NCI-H2171 (cell line): ENCODE measurements at regions not wholly inside any gene's neighbourhood (a gene's known extent, or its start where the extent isn't known, plus 50 kb on each side); places are given as distances from the start of the nearest gene placed in this dataset.
"Not testable (repeated sequence)": the region's sequence is repeated elsewhere in the genome, so short reads cannot be mapped to it uniquely, and the experiment has no call there.

Experiments
- DNase-seq: peaks from one replicate; lab custom pipeline; 2025; lab: John Stamatoyannopoulos, UW

DNA sequence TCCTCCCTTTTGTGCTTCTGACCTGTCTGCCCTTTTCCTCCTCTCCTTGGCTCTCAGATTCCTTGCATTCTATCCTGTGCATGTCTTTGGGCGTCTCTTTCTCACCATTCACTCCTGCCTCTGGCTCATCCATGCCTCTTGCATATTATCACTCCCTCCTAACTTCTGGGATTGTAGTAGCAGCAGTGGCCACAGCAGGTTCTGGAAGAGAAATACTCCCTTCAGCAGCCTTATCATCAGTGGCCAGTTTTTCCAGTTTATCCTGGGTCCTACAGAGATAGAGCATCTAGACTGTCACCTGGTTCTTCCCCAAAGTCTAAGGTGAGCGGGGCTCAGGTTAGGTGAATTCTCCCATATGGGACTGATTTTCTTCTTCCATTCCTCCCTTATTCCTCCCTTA, 354.0 kb upstream of the CCL2 start:
- DNase-seq, result no peak

DNA sequence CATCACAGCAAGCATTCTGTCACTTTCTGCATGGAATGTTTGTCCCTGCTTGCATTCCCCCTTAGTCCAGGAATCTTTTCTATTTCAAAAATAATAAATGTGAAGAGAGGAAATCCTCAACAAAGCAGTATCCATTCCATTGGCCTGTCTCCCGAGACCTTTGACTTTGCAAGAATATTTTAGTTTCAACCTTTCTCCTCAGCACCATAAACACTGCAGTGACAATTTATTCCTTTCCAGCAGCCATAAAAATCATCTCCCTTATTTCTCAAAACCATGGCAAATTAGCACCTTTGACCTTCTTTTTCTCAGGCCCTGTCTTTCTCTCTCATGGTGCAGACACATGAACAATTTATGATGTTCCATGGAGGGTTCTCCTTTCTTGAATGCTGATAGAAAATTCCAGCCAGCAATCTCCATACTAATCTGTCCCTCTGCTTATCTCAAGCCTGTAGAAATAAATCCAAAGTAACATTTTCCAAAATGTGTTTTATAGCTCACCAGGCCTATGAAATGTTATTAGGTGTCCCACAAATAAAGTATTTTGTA, 352.1 kb upstream of the CCL2 start:
- no peak for DNase-seq

DNA sequence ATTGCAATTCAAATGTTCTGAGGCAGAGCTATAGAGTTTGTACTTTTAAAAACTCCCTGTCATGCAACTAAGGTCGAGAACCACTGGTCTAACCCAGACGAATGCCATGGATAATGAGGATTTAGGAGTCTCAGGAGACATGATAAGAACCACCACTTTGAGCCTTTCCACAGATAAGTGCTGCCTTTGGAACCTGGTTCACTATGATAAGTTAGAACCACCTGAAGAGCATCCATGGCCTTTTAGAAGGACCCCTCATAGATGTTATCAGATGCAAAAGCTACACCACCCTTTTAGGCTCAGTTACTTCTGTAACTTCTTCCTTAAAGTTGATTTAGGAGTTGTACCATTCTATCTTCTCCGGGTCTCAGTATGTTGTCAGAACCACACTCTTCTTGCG, 350.6 kb upstream of the CCL2 start:
- no peak for DNase-seq

DNA sequence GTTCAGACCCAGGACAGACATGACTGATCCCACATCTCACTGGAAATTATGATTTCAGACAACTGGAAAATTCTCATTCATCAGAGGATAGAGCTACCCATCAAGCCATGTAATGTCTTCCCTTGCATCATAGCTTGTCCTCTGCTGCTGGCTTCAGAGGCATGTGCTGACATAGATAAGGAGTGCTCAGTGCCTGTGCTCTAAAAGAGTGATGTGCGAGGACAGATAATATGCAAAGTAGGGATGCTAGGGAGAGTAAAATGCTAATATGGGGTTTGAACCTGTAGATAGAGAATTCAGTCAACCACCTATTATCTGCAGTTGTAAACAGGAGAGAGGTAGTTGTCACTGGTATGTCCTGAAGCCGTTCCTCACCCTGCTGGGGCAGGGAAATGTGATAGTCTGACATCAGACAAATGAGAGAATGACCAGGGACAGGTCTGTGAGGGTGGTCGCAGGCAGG, 349.7 kb upstream of the CCL2 start:
- DNase-seq, result no peak

DNA sequence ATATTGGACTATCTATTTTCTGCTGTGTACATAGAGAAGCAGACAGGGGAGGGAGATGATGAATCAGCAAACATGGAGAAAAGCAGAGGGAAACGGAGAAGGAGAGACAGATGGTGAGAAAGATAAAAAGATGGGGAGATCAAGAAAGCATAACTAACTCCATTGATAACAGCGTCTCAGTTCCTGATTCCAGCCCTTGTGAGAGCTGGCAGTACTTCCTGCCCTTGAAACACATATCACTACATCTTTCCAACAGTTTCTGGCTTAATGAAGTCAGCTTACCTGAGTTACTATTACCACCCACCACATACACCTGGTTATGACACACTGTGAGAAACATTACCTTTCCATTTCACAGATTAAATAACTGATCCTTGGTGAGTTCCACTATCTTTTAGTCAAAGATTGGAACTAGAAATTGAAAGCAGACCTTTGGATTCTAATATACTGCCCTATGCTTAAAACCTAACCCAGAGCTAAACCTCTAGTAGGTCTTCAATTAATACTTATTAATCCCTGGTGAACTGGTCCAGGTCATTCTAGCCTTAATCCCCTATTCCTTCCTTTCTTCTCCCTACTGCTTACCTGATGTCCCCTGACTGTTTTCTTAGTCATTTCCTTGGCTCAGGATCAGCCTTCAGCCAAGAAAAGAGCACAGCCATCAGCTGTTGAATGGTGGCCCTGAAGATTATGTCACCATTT, 346.6 kb upstream of the CCL2 start:
- DNase-seq, result no peak

DNA sequence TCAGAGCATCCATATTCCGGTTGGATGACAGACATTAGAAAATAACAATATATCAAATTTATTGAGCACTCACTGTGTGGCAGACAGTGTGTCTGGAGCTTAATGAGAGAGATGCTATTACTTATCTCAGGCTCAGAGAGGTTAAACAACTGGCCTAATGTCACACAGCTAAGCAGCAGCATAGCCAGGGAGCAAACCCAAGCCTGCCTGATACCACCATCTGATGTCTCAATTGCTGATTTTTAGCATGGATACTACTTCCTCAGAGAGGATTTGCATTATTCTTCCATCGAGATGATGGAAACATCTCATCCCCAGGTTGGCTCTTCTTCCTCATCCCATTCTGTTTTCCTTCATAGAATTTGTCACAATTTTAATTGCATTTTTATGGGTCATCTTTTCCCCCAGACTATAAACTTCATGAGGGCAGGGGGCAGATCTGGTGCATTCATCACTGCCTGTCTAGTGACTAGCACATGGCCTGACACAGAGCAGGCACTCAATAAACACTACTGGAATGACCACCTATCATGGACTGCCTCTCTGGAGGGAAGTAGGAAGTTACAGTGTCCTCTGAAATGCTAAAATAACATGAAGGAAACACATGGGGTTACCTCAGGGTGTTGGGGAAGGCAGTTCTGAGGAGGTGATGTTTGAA, 344.8 kb upstream of the CCL2 start:
- no peak for DNase-seq

DNA sequence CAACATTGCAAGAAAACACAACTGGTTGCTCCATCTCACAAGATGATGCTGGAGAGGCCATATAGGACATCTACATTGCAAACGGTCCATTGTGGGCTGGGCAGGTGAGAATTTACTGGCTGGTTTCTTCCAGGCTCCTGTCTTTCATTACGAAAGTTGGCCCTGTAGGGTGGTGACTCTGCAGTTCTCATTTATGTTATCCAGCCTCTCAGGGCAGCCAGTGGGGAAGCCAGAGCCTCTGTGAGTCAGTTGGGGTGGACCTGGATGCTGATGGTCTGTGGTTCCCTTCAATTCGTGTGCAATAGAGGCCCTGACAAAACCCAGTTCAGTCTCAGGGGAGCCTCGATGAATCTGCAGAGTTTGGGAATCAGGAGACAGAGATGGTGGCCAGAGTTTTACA, 341.0 kb upstream of the CCL2 start:
- DNase-seq, result no peak

DNA sequence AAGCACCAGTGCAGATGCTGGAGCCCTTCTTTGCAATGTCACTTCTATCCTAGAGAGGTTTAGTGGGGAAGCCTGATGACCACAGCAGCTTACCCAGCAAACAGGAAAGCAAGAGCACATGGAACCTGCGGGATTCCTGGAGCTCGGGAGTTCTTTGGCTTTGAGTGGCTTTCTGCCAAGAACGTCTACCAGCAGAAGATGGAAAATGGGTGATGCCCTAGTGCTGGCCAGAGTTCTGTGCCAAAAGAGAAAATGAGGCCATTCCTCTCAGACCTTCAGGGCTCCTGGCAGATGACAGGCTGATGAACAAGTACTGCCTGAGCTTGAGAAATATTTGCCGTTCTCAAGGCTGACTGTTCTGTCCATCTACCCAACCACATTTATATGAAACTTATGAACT, 332.1 kb upstream of the CCL2 start:
- DNase-seq, result no peak

DNA sequence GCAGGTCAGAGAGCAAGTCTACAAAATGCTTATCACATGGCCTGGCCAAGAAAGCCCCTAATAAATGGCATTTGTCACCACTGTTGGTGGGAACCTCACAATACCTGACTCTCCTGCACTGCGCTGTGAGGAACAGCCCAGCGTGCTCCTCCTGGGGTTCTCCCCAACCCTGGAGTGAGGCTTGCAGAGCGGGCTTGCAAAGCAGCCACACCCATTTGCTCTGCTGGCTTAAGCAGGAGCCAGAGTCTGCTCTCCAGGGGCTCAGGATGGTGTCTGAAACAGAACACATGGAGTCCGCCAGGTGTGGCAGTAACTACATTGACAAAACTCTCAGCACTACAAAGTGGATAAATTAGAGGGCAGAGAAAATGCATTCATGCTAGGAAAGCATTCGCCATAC, 331.0 kb upstream of the CCL2 start:
- DNase-seq, result no peak

DNA sequence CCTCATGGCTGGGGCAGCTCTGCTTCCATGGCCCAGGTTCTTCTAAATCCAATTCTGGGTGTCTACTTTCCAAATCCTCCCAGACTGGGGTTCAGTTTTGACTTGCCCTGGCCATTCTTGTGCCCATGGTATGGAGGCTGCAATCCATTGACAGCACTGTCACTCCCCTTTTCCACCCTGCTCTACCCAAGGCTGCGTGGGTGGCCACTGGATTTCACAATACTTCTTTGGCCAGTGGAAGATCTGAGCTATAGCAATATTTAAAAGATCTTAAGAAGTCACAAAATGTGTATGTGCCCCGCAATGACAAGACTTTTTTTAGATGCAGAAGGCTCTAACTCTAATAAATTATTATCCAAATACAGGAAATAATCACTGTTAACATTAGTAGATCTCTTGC, 329.4 kb upstream of the CCL2 start:
- DNase-seq, result no peak

DNA sequence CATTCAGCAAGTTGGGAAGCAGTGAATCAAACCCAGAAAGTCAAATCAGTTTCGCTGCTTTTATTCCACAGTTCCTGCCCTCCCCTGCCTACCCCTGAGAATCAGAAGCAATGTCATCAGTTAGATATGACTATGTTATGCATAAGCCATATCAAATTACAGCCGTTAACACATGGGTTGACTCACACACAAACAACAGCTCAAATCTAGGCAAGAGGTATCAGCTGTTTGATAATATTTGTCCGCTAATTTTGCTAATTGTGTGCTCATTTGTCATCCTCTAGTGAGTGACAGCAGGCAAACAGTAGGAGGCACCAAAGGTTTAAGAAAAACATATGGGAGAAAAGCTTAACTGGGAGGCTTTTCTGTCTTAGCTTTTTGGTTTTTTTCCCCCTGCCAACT, 327.4 kb upstream of the CCL2 start:
- peak; percentile 43 for DNase-seq

DNA sequence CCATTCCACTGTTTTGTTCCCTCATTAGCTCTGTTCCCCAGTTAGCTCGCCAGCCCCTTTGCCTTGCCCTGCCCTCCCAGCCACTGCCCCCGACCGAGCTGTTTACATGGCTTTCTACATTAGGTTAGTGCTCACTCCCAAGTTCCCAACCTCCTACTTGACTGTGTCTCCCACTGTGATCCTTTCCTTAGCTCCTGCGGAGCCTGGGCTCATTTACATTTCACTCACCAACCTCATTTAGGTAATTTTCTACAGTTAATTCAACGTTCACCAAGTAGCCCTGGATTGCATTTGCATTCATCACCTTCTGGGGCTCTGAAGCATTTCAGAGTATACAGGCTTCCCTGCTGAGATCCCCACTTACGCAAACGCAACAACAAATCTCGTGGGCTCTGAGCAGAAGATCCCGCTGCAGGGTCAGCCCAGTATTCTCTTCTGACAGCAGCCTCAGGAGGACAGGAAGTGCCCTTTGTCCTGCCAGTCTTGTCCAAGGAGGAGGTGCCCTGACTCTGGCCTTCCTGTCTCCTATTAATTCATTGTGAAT, 325.8 kb upstream of the CCL2 start:
- no peak for DNase-seq

DNA sequence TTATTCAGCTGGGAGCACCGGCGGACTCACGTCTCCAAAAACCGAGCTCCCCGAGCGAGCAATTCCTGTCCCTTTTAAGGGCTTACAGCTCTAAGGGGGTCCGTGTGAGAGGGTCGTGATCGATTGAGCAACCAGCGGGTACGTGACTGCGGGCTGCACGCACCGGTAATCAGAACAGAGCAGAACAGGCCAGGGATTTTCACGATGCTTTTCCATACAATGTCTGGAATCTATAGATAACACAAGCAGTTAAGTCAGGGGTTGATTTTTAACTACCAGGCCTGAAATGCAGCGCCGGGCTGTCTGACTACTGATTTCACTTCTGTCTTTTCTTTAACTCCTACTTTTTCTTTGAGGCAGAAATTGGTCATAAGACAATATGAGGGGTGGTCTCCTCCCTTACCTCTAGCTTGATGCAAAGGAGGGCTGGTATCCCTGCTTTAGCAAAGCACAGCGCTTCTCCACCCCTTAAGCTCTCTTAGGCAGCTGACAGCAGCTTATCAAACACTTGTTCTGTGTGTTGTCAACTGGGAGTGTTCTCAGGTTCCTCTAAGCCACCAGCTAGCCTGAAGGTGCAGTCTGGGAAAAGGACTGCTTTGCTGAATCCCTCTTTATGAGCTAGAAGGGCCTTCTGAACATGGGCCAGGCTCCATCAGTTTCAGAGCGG, 323.8 kb upstream of the CCL2 start:
- DNase-seq, result not testable (repeated sequence)

DNA sequence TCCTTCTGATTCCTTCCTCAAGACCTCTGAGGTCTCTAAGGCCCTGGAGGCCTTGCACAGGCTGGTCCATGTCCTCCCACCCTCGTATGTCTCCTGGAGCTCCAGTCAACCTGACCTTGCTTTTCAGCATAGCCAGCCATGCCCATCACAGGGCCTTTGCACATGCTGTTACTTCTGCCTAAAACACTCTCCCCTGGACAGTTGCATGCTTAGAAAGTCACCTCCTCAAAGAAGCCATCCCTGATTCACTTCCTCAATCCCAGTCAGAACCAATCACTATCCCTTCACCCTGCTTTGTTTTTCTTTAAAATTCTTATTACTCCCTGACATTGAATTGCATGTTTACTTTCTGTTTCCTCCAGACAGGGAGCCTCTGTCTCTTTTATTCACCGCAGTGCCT, 322.1 kb upstream of the CCL2 start:
- DNase-seq, result no peak

DNA sequence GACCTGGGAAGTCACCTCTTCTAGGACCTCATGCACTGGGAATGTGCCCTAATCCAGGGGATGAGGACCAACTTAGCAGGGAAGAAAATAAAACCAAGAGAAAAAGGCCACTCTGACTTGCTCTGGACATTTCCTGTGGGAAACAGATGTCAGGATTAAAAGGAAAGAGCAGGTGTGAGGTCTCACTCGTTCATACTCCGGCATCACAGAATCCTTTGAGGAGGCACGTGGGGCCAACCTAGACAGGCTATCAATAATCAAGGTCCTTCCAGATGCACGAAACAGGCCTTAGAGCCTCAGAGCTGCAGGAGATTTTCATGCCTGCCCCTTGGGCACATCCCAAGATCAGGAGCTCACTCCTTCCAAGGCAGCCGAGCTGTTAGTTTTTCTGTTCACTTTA, 321.5 kb upstream of the CCL2 start:
- DNase-seq, result no peak

DNA sequence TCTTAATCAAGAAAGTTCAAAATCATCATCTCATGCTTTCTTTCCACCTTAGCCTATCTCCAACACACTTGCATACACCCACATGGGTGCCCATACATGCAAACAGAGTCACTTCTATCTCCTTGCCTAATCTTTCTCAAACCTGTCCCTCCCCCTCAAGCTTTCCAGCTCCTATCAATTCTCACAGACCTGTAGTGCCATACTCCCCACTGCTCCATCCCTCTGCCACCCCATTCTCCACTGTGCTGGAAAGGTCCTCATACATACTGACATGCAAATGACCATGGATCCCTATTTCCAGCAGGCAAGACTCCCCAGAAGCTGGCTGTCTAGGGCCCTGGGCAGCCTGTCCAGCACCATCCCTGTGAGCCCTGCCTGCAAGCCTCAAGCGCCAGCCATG, 320.4 kb upstream of the CCL2 start:
- DNase-seq, result no peak

DNA sequence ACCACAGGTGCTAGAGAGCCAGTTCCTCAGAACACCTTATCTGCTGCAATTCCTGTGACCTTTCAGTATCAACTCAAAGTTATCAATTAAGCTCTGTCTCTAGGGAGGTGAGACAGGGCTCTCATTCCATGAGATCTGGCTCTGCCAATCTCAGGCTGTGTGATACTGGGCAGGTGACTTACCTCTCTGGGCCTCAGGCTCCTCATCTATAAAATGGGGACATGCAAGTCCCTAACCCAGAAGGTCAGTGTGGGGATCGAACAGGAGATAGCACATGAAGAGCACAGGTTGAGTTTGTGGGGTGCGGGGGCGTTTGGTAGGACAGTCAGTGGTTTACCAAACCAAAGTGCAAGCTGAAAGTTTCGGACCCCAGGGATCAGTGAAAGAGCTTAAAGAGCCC, 319.3 kb upstream of the CCL2 start:
- DNase-seq, result no peak

DNA sequence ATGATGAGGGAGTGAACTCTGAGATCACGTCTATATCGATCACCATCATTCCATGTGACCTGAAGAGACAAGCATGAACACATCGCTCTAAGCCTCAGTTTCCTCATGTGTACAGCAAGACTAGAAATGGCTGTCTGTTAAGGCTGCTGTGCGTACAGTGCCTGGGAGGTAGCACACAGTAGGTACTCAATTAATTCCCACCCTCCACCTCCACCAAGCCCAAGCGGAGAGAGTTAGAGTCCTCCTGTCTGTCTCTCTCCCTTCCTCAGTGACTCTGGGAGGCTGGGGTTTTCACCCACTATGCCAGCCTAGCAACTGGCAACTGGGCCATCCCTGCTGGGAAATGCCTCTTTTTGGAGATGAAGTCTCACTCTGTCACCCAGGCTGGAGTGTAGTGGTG, 318.3 kb upstream of the CCL2 start:
- DNase-seq, result no peak

DNA sequence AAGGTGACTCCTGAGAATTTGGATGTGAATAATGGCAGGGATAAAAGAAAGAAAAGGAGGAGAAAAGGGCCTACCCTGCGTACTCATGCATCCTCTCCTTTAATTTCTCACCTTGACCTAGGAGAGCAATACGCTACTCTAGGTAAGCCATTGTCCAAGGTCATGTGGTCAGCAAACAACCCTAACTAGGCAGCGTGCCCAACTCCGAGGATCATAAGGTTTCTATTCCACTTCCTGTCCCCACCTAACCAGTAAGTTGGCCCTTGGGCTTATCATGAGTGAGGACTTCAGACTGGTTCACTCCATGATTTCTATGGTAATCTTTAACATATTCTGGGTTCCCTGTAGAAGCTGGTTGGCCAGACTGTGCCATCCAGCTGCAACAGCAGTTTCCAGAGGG, 315.1 kb upstream of the CCL2 start:
- no peak for DNase-seq

DNA sequence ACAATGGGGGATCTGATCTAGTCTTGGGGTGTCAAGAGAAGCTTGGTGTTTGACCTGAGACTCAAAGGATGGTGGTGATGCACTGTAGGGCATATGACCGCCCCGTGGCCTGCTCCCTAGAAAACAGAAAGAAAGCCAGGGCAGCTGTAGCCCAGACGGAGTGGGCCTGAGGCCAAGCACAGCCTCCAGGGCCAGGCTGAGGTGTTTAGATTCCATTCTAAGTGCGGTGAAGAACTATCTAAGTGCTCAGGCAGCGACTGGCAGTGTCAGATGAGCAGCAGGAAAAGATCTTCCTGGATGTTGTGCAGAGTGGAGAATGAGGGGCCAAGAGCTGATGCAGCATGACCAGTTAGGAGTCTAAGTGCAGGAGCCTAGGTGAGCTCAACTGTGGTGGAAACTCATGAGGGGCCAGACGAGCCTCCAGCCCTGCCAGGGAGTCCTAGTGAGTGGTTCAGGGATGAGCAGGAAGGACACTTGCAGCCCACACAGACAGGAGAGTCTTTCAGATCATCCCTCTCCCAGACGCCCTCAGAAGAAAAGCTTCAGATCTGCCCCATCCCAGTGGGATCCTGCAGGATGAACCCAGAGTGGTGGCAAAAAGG, 314.2 kb upstream of the CCL2 start:
- DNase-seq, result no peak

DNA sequence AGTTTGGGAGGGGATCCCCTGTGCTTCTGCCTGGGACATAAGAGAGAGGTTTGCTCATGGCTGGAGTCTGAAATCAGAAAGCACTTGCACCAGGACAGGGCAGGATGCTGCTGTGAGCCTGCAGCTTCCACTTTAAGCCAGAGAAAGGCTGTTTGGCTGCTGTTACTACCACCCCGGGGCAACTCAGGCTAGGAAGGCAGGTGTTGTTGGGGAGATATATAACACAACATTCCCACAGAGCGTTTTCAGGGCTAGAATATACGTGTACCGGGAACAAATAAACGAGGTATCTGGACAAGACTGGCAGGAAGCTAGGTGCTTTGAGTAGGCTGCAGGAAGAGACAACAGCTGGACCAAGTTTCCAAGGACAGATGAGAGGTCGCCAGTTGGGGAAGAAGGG, 313.3 kb upstream of the CCL2 start:
- DNase-seq, result no peak

DNA sequence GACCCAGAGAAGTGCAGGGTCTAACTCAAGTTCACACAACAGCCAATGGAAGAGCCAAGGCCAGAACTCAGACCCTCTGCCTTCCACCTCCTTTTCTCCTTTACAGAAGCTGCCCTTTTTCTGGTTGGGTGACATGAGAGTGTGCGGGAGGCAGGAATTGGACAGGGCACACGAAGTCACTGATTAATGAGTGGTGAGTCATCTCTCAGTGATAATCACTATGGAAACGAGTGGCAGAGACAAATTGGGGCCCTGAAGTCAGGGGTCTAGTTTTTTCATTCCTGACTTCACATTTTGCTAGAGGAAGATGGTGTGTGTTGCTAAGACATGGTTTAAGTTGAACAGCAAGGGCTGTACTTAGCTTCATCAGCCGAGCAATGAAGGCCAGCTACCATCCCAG, 312.7 kb upstream of the CCL2 start:
- DNase-seq, result no peak

DNA sequence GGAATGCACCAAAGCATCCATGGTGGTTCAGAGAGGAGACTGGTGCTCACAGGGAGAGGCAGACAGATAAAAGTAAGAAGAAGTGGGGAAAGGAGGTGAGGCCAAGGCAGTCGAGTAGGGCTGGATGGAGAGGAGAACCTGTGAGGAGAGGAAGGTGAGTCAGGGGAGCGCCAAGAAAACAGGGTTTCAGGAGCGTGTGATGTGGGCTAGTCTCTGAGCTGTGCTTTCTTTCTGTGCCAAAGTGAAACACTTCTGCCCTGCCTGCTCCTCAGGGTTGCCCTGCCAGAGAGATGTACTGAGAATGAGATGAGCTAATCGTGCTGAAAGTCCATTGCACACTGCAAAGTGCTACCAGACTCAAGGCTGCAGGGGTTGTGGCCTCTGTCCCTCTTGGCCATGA, 310.7 kb upstream of the CCL2 start:
- no peak for DNase-seq
